ENCODE measurements at regions not wholly inside any gene's neighbourhood (a gene's known extent, or its start where the extent isn't known, plus 50 kb on each side); places are given as distances from the start of the nearest gene placed in this dataset.

- Mint-ChIP-seq H3K27ac (no peak overlapping the region), H3K9me3 (peaks cover 1 to 4% (median 3%) of the 10 kb centered on the region in 3 donors), H3K4me3 (no peak overlapping the region), H3K36me3 (no peaks in the 10 kb centered on the region), H3K4me1 (no peaks in the 10 kb centered on the region), H3K27me3 (no peaks in the 10 kb centered on the region)
Observed at GRCh38 chr3:83189634-83190033, 1428.2 kb upstream of the GBE1 start.

- no peaks in the 10 kb centered on the region for H3K27me3 Mint-ChIP-seq
Observed at GRCh38 chr3:83169473-83169872, 1408.0 kb upstream of the GBE1 start.

GRCh38 chr3:83150896-83151295 lies 1389.5 kb upstream of the GBE1 start:
- Mint-ChIP-seq H3K27ac (no peak overlapping the region), H3K27me3 (no peaks in the 10 kb centered on the region), H3K4me1 (no peaks in the 10 kb centered on the region), H3K9me3 (peaks cover 3 to 9% (median 5%) of the 10 kb centered on the region in 3 donors), H3K4me3 (no peak overlapping the region), H3K36me3 (no peaks in the 10 kb centered on the region)

More at GRCh38 chr3:83169473-83169872, 1408.0 kb upstream of the GBE1 start:
- H3K9me3 Mint-ChIP-seq, result peaks cover 0 to 2% (median 0%) of the 10 kb centered on the region in 3 donors
- no peak overlapping the region for H3K4me3 Mint-ChIP-seq
- no peaks in the 10 kb centered on the region for H3K4me1 Mint-ChIP-seq
- H3K36me3 Mint-ChIP-seq, result no peaks in the 10 kb centered on the region
- no peak overlapping the region for H3K27ac Mint-ChIP-seq

GRCh38 chr3:83140983-83141382 lies 1379.5 kb upstream of the GBE1 start:
- Mint-ChIP-seq H3K27ac (no peak overlapping the region), H3K27me3 (no peaks in the 10 kb centered on the region), H3K9me3 (peaks cover 0 to 7% (median 5%) of the 10 kb centered on the region in 3 donors), H3K4me1 (no peaks in the 10 kb centered on the region), H3K36me3 (no peaks in the 10 kb centered on the region), H3K4me3 (no peak overlapping the region)

GRCh38 chr3:83131236-83131635 lies 1369.8 kb upstream of the GBE1 start:
- Mint-ChIP-seq H3K4me1 (no peaks in the 10 kb centered on the region), H3K36me3 (peaks cover 2% of the 10 kb centered on the region), H3K4me3 (no peak overlapping the region), H3K27me3 (no peaks in the 10 kb centered on the region), H3K27ac (no peak overlapping the region), H3K9me3 (peaks cover 3 to 4% (median 4%) of the 10 kb centered on the region in 3 donors)

- no peaks in the 10 kb centered on the region for H3K36me3 Mint-ChIP-seq
- no peak overlapping the region for H3K27ac Mint-ChIP-seq
- H3K27me3 Mint-ChIP-seq, result no peaks in the 10 kb centered on the region
- peaks cover 2 to 13% (median 2%) of the 10 kb centered on the region in 3 donors for H3K9me3 Mint-ChIP-seq
- H3K4me1 Mint-ChIP-seq, result no peaks in the 10 kb centered on the region
- H3K4me3 Mint-ChIP-seq, result no peak overlapping the region
Observed at GRCh38 chr3:83122774-83123350, 1361.4 kb upstream of the GBE1 start.

- H3K27ac Mint-ChIP-seq, result no peak overlapping the region
Observed at GRCh38 chr3:83093222-83093572, 1331.8 kb upstream of the GBE1 start.

GRCh38 chr3:83092521-83093221 lies 1331.2 kb upstream of the GBE1 start:
- H3K4me1 Mint-ChIP-seq, result no peaks in the 10 kb centered on the region
- H3K27me3 Mint-ChIP-seq, result no peaks in the 10 kb centered on the region
- no peaks in the 10 kb centered on the region for H3K36me3 Mint-ChIP-seq
- H3K9me3 Mint-ChIP-seq, result peaks cover 0 to 3% (median 3%) of the 10 kb centered on the region in 3 donors
- H3K27ac Mint-ChIP-seq, result no peak overlapping the region
- no peak overlapping the region for H3K4me3 Mint-ChIP-seq

More at GRCh38 chr3:83093222-83093572, 1331.8 kb upstream of the GBE1 start:
- H3K4me1 Mint-ChIP-seq, result no peaks in the 10 kb centered on the region
- H3K27me3 Mint-ChIP-seq, result no peaks in the 10 kb centered on the region
- H3K9me3 Mint-ChIP-seq, result peaks cover 0 to 3% (median 3%) of the 10 kb centered on the region in 3 donors
- H3K4me3 Mint-ChIP-seq, result no peak overlapping the region
- H3K36me3 Mint-ChIP-seq, result no peaks in the 10 kb centered on the region

- Mint-ChIP-seq H3K36me3 (no peaks in the 10 kb centered on the region), H3K9me3 (peaks cover 0 to 7% (median 5%) of the 10 kb centered on the region in 3 donors), H3K27ac (no peak overlapping the region), H3K4me1 (no peaks in the 10 kb centered on the region), H3K27me3 (no peaks in the 10 kb centered on the region), H3K4me3 (no peak overlapping the region)
Observed at GRCh38 chr3:83076041-83076440, 1314.6 kb upstream of the GBE1 start.

- Mint-ChIP-seq H3K36me3 (no peaks in the 10 kb centered on the region), H3K9me3 (peaks cover 0 to 8% (median 7%) of the 10 kb centered on the region in 3 donors), H3K4me1 (no peaks in the 10 kb centered on the region), H3K4me3 (no peak overlapping the region), H3K27ac (no peak overlapping the region), H3K27me3 (no peaks in the 10 kb centered on the region)
Observed at GRCh38 chr3:83074485-83074884, 1313.0 kb upstream of the GBE1 start.

GRCh38 chr3:83065851-83066460 lies 1304.5 kb upstream of the GBE1 start:
- Mint-ChIP-seq H3K36me3 (no peaks in the 10 kb centered on the region), H3K9me3 (peaks cover 0 to 7% (median 4%) of the 10 kb centered on the region in 3 donors), H3K27me3 (no peaks in the 10 kb centered on the region), H3K27ac (no peak overlapping the region), H3K4me1 (no peaks in the 10 kb centered on the region), H3K4me3 (no peak overlapping the region)

GRCh38 chr3:83063446-83063845 lies 1302.0 kb upstream of the GBE1 start:
- no peaks in the 10 kb centered on the region for H3K4me1 Mint-ChIP-seq
- H3K9me3 Mint-ChIP-seq, result peaks cover 8 to 16% (median 9%) of the 10 kb centered on the region in 3 donors
- H3K27me3 Mint-ChIP-seq, result no peaks in the 10 kb centered on the region
- H3K27ac Mint-ChIP-seq, result no peak overlapping the region
- H3K36me3 Mint-ChIP-seq, result no peaks in the 10 kb centered on the region
- H3K4me3 Mint-ChIP-seq, result no peak overlapping the region

GRCh38 chr3:83048556-83048955 lies 1287.1 kb upstream of the GBE1 start:
- Mint-ChIP-seq H3K36me3 (no peaks in the 10 kb centered on the region), H3K9me3 (no peaks in the 10 kb centered on the region), H3K4me3 (no peak overlapping the region), H3K27ac (no peak overlapping the region), H3K27me3 (no peaks in the 10 kb centered on the region), H3K4me1 (no peaks in the 10 kb centered on the region)

- H3K4me3 Mint-ChIP-seq, result no peak overlapping the region
Observed at GRCh38 chr3:83039422-83039821, 1278.0 kb upstream of the GBE1 start.

GRCh38 chr3:83035704-83036010 lies 1274.2 kb upstream of the GBE1 start:
- H3K27ac Mint-ChIP-seq, result no peak overlapping the region
- H3K4me1 Mint-ChIP-seq, result no peaks in the 10 kb centered on the region
- peaks cover 0 to 15% (median 2%) of the 10 kb centered on the region in 3 donors for H3K9me3 Mint-ChIP-seq
- H3K36me3 Mint-ChIP-seq, result peaks cover 1% of the 10 kb centered on the region
- H3K27me3 Mint-ChIP-seq, result no peaks in the 10 kb centered on the region
- H3K4me3 Mint-ChIP-seq, result no peak overlapping the region

More at GRCh38 chr3:83039422-83039821, 1278.0 kb upstream of the GBE1 start:
- Mint-ChIP-seq H3K27me3 (no peaks in the 10 kb centered on the region), H3K9me3 (peaks cover 0 to 12% (median 2%) of the 10 kb centered on the region in 3 donors), H3K4me1 (no peaks in the 10 kb centered on the region), H3K36me3 (no peaks in the 10 kb centered on the region), H3K27ac (no peak overlapping the region)
